Liver (tissue), 8 donors: ENCODE measurements at regions not wholly inside any gene's neighbourhood (a gene's known extent, or its start where the extent isn't known, plus 50 kb on each side); places are given as distances from the start of the nearest gene placed in this dataset.

Source experiments
- DNase-seq: peaks from one replicate; pipeline ENCODE4 v3.0.0-alpha.2; 2017; ENCODE audit warnings: low spot score
- H3K27ac ChIP-seq, 2 donors: one replicate each; pipeline ENCODE4 v1.7.0; 2013; ENCODE audit warnings: inconsistent platforms in 2 of 2, low read length in 2 of 2, control low read depth in 1 of 2, low read depth in 1 of 2, mild to moderate bottlenecking in 1 of 2
- H3K27me3 ChIP-seq, 4 donors: one replicate each; pipeline versions ENCODE4 v1.6.1 to v1.7.0; 2013; ENCODE audit warnings: low read length in 3 of 4, inconsistent platforms in 1 of 4, mild to moderate bottlenecking in 1 of 4, moderate library complexity in 1 of 4; ENCODE audit not compliant: control insufficient read depth in 4 of 4, insufficient read depth in 4 of 4
- H3K36me3 ChIP-seq, 4 donors: one replicate each; pipeline versions ENCODE4 v1.6.1 to v1.7.0; 2013; ENCODE audit warnings: low read length in 3 of 4, mild to moderate bottlenecking in 3 of 4, low read depth in 1 of 4, moderate library complexity in 1 of 4; ENCODE audit not compliant: control insufficient read depth in 4 of 4, insufficient read depth in 3 of 4
- H3K4me1 ChIP-seq, 4 donors: one replicate each; pipeline versions ENCODE4 v1.6.1 to v1.7.0; 2013; ENCODE audit warnings: low read length in 3 of 4, mild to moderate bottlenecking in 3 of 4, moderate library complexity in 1 of 4; ENCODE audit not compliant: control insufficient read depth in 4 of 4, insufficient read depth in 4 of 4
- H3K4me3 ChIP-seq, 3 donors: one replicate each; pipeline versions ENCODE4 v1.6.1 to v1.7.0; 2013; ENCODE audit warnings: low read length in 3 of 3, control low read depth in 1 of 3, low read depth in 1 of 3, mild to moderate bottlenecking in 1 of 3
- H3K9ac ChIP-seq, 2 donors: one replicate each; pipeline ENCODE4 v1.7.0; 2013; ENCODE audit warnings: low read length in 2 of 2, mild to moderate bottlenecking in 2 of 2, moderate library complexity in 2 of 2, control low read depth in 1 of 2, low read depth in 1 of 2
- H3K9me3 ChIP-seq, 4 donors: one replicate each; pipeline versions ENCODE4 v1.6.1 to v1.7.0; 2013; ENCODE audit warnings: low read length in 3 of 4; ENCODE audit not compliant: control insufficient read depth in 4 of 4
- EGR1 ChIP-seq, 2 donors: IDR thresholded peaks; 2 replicates each; pipeline ENCODE4 v1.6.1; 2016 to 2018; ENCODE audit warnings: antibody characterized with exemption in 2 of 2, low read depth in 2 of 2
- FOXA1 ChIP-seq: IDR thresholded peaks from 2 replicates; pipeline ENCODE4 v1.6.1; 2016; ENCODE audit warnings: antibody characterized with exemption
- GABPA ChIP-seq, 2 donors: IDR thresholded peaks in 1 of 2; conservative IDR thresholded peaks in 1 of 2; 2 replicates each; pipeline ENCODE4 v1.6.1; 2016; ENCODE audit warnings: antibody characterized with exemption in 2 of 2, mild to moderate bottlenecking in 1 of 2, moderate library complexity in 1 of 2
- HNF4A ChIP-seq, 2 donors: conservative IDR thresholded peaks; 2 replicates each; pipeline ENCODE4 v1.6.1; 2016; ENCODE audit warnings: antibody characterized with exemption in 2 of 2, mild to moderate bottlenecking in 2 of 2
- NR2F2 ChIP-seq: IDR thresholded peaks from 2 replicates; pipeline ENCODE4 v1.6.1; 2016; ENCODE audit warnings: antibody characterized with exemption
- RAD21 ChIP-seq, 2 donors: IDR thresholded peaks; 2 replicates each; pipeline ENCODE4 v1.6.1; 2016; ENCODE audit warnings: antibody characterized with exemption in 2 of 2, mild to moderate bottlenecking in 2 of 2
- RXRA ChIP-seq, 2 donors: IDR thresholded peaks; 2 replicates each; pipeline ENCODE4 v1.6.1; 2017 to 2018; ENCODE audit warnings: antibody characterized with exemption in 2 of 2, mild to moderate bottlenecking in 1 of 2
- SP1 ChIP-seq: IDR thresholded peaks from 2 replicates; pipeline ENCODE4 v1.6.1; 2018; ENCODE audit warnings: antibody characterized with exemption, mild to moderate bottlenecking
- TAF1 ChIP-seq: conservative IDR thresholded peaks from 2 replicates; pipeline ENCODE4 v1.6.1; 2016; ENCODE audit warnings: antibody characterized with exemption, mild to moderate bottlenecking
- YY1 ChIP-seq: IDR thresholded peaks from 2 replicates; pipeline ENCODE4 v1.6.1; 2016; ENCODE audit warnings: antibody characterized with exemption, mild to moderate bottlenecking
- WGBS: extraction: QIAGEN DNeasy Blood & Tissue Kit; methylation state at CpG from one replicate; pipeline ENCODE4 v1.1.7; 2013; 5-methylcytosine and 5-hydroxymethylcytosine counted together
- TF ChIP-seq, protein P1 (sequence below): IDR thresholded peaks from 2 replicates; pipeline ENCODE4 v1.6.1; 2016; ENCODE audit warnings: antibody characterized with exemption
- TF ChIP-seq, protein P2 (sequence below): IDR thresholded peaks from 2 replicates; pipeline ENCODE4 v1.6.1; 2016; ENCODE audit warnings: antibody characterized with exemption, mild to moderate bottlenecking
- TF ChIP-seq, protein P3 (sequence below): fragments of 150-350 bp; IDR thresholded peaks from 2 replicates; pipeline ENCODE4 v1.5.1; 2017; ENCODE audit warnings: improper control_type of control experiment, low read depth, low read length; ENCODE audit not compliant: missing input control
- TF ChIP-seq, protein P4 (sequence below): IDR thresholded peaks from 2 replicates; pipeline ENCODE4 v1.6.1; 2016; ENCODE audit warnings: antibody characterized with exemption
- donor health status: healthy.
- donor health status: healthy.
- donor health status: healthy.
- donor health status: healthy.
- donor health status: healthy.

DNA sequence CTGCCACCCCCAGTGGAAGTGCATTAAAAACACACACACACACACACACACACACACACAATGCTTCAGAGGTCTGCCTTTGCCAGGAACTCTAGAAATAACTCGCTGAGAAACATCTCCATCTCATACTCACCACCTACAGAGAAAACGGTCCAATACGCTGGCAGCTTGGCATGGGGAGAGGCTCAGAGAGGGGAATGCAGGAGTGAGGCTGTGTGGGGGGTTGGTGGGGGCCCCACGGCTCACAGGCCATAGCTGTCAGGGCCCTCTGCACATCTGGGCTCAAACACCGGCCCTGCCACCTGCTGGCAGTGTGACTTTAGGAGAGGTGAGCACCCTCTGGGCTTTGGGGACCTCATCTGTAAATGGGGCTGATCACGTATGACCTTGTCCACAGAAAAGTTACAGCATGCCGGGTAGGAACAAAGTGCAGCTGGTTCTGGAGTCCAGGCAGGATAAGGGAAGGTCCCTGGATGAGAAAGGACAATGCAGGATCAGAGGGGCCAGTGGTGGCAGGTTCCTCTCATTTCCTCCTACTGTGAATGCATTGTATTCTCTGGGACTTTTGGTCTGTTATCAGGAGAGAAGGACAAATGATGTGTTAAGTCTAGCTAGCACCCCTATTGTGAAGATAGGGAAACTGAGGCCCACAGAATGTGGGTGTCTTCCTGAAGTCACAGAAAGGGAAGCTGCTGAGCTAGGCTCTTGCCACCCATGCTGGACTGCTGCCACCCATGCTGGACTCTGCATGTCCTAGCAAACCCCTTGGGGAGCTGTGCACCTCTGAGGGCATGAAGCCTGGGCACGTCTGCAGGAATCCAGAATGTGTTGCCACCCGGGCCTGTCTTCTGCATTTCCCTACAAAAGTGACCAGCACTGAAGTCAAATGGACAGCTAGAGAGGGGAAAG lies 404.6 kb downstream of the RPS24 start:
- no peak overlapping the region for H3K9ac ChIP-seq

DNA sequence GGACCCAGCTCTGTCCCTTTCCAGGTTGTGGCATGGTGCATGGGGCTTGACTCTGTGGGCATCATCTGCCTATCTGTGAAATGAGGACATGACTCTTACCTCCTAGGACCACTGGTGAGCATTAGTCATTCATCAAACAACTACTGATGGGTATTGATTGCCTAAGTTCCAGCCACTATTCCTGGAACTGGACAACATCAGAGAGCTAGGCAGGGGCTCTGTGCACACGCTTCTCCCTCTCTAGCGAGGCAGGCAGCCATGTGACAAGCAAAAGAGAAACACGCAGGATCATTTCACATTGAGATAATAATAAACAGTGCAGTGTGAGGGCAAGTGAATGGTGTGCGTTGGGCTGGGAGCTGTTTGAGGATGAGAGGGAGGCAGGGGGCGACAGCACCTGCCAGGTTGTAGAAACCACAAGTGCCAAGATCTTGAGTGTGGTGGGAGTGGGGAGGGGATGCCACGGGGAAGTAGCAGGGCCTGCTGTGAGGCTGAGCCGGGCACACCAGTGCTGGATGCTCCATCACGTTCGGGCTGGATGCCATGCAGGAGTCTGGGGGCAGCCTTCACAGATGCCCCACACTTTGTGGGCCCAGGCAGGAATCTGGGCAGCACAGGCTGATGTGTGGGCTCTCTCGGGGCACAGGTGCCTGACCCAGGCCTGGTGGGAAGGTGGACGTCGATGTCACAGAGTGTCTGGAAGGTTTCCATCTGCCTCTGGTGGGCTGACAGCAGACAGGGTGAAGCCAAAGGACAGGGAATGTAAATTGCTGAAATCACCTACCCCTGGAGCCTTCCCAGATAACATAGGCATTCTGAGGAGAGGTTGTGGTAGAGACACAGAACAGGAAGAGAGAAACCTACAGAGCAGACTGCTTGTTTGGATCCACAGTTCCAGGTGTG lies 405.5 kb downstream of the RPS24 start:
- Histone ChIP-seq H3K9me3 (no peaks in the 10 kb centered on the region), H3K4me1 (peaks cover 2 to 12% (median 3%) of the 10 kb centered on the region in 4 donors), H3K27me3 (no peaks in the 10 kb centered on the region), H3K4me3 (no peak overlapping the region), H3K27ac (no peak overlapping the region), H3K9ac (no peak overlapping the region), H3K36me3 (no peaks in the 10 kb centered on the region)
- 90% methylated on average over 12 of the region's 12 CpGs for WGBS
- no peak for DNase-seq
- TF ChIP-seq GABPA (IDR thresholded peaks at IDR 0.05 in 1 of 2, conservative IDR thresholded peaks at IDR 0.05 in 1 of 2) (no peak), EGR1 (IDR thresholded peaks at IDR 0.05; ENCODE audit: low read depth in 2 of 2) (no peak), FOXA1 (no peak), SP1 (no peak), RXRA (IDR thresholded peaks at IDR 0.05) (no peak), NR2F2 (no peak), YY1 (no peak)
- TF ChIP-seq, protein P1, sequence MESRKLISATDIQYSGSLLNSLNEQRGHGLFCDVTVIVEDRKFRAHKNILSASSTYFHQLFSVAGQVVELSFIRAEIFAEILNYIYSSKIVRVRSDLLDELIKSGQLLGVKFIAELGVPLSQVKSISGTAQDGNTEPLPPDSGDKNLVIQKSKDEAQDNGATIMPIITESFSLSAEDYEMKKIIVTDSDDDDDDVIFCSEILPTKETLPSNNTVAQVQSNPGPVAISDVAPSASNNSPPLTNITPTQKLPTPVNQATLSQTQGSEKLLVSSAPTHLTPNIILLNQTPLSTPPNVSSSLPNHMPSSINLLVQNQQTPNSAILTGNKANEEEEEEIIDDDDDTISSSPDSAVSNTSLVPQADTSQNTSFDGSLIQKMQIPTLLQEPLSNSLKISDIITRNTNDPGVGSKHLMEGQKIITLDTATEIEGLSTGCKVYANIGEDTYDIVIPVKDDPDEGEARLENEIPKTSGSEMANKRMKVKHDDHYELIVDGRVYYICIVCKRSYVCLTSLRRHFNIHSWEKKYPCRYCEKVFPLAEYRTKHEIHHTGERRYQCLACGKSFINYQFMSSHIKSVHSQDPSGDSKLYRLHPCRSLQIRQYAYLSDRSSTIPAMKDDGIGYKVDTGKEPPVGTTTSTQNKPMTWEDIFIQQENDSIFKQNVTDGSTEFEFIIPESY: no peak
- TF ChIP-seq, protein P2, sequence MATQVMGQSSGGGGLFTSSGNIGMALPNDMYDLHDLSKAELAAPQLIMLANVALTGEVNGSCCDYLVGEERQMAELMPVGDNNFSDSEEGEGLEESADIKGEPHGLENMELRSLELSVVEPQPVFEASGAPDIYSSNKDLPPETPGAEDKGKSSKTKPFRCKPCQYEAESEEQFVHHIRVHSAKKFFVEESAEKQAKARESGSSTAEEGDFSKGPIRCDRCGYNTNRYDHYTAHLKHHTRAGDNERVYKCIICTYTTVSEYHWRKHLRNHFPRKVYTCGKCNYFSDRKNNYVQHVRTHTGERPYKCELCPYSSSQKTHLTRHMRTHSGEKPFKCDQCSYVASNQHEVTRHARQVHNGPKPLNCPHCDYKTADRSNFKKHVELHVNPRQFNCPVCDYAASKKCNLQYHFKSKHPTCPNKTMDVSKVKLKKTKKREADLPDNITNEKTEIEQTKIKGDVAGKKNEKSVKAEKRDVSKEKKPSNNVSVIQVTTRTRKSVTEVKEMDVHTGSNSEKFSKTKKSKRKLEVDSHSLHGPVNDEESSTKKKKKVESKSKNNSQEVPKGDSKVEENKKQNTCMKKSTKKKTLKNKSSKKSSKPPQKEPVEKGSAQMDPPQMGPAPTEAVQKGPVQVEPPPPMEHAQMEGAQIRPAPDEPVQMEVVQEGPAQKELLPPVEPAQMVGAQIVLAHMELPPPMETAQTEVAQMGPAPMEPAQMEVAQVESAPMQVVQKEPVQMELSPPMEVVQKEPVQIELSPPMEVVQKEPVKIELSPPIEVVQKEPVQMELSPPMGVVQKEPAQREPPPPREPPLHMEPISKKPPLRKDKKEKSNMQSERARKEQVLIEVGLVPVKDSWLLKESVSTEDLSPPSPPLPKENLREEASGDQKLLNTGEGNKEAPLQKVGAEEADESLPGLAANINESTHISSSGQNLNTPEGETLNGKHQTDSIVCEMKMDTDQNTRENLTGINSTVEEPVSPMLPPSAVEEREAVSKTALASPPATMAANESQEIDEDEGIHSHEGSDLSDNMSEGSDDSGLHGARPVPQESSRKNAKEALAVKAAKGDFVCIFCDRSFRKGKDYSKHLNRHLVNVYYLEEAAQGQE: no peak
- TF ChIP-seq, protein P3, sequence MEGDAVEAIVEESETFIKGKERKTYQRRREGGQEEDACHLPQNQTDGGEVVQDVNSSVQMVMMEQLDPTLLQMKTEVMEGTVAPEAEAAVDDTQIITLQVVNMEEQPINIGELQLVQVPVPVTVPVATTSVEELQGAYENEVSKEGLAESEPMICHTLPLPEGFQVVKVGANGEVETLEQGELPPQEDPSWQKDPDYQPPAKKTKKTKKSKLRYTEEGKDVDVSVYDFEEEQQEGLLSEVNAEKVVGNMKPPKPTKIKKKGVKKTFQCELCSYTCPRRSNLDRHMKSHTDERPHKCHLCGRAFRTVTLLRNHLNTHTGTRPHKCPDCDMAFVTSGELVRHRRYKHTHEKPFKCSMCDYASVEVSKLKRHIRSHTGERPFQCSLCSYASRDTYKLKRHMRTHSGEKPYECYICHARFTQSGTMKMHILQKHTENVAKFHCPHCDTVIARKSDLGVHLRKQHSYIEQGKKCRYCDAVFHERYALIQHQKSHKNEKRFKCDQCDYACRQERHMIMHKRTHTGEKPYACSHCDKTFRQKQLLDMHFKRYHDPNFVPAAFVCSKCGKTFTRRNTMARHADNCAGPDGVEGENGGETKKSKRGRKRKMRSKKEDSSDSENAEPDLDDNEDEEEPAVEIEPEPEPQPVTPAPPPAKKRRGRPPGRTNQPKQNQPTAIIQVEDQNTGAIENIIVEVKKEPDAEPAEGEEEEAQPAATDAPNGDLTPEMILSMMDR: no peak
- TF ChIP-seq, protein P4, sequence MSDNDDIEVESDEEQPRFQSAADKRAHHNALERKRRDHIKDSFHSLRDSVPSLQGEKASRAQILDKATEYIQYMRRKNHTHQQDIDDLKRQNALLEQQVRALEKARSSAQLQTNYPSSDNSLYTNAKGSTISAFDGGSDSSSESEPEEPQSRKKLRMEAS: no peak

More for the DNA sequence above, 404.6 kb downstream of the RPS24 start:
- Histone ChIP-seq H3K4me1 (peaks cover 2 to 11% (median 5%) of the 10 kb centered on the region in 4 donors), H3K27me3 (no peaks in the 10 kb centered on the region), H3K27ac (no peak overlapping the region), H3K36me3 (no peaks in the 10 kb centered on the region), H3K4me3 (no peak overlapping the region), H3K9me3 (no peaks in the 10 kb centered on the region)
- WGBS: 72% methylated on average over 9 of the region's 9 CpGs
- DNase-seq: no peak
- TF ChIP-seq TAF1: no peak
- TF ChIP-seq, protein P1: no peak
- no peak for TF ChIP-seq FOXA1
- peak in 1 of 2 donors; percentile 37 for TF ChIP-seq RAD21 (IDR thresholded peaks at IDR 0.05)
- TF ChIP-seq NR2F2: no peak
- TF ChIP-seq, protein P3: peak; percentile 10
- TF ChIP-seq HNF4A (conservative IDR thresholded peaks at IDR 0.05): no peak
